HCT116 (cell line): ENCODE measurements at regions not wholly inside any gene's neighbourhood (a gene's known extent, or its start where the extent isn't known, plus 50 kb on each side); places are given as distances from the start of the nearest gene placed in this dataset.

Experiments
- EZH2 ChIP-seq: fragments of 200-600 bp; sonication (generic); IDR thresholded peaks from 2 replicates; pipeline ENCODE4 v1.6.1; 2017; ENCODE audit warnings: antibody characterized with exemption, mixed run types
- JUND ChIP-seq: IDR thresholded peaks from 2 replicates; pipeline ENCODE4 v1.6.1; 2012
- POLR2A ChIP-seq: IDR thresholded peaks from 2 replicates; pipeline ENCODE4 v1.7.0; 2011; ENCODE audit warnings: borderline replicate concordance; ENCODE audit not compliant: insufficient read depth, insufficient read length; ENCODE audit errors: extremely low read depth
- POLR2AphosphoS5 ChIP-seq: IDR thresholded peaks from 2 replicates; pipeline ENCODE4 v1.6.1; 2011; ENCODE audit warnings: mild to moderate bottlenecking, low read depth, low read length, moderate library complexity
- RAD21 ChIP-seq: IDR thresholded peaks from 2 replicates; pipeline ENCODE4 v1.6.1; 2012; ENCODE audit warnings: low read depth, mild to moderate bottlenecking
- SRF ChIP-seq: IDR thresholded peaks from 2 replicates; pipeline ENCODE4 v1.6.1; 2012; ENCODE audit warnings: low read depth
- TCF7L2 ChIP-seq: IDR thresholded peaks from 2 replicates; pipeline ENCODE4 v1.7.0; 2011; ENCODE audit warnings: borderline replicate concordance, inconsistent platforms; ENCODE audit not compliant: insufficient read depth, insufficient read length; ENCODE audit errors: extremely low read depth
- YY1 ChIP-seq: IDR thresholded peaks from 2 replicates; pipeline ENCODE4 v1.6.1; 2011; ENCODE audit warnings: low read length, low read depth, moderate library complexity, mild to moderate bottlenecking; ENCODE audit not compliant: insufficient replicate concordance; ENCODE audit errors: extremely low read depth
- TF ChIP-seq, protein P1 (sequence below), 3 experiments: fragments of 200-600 bp in 1 of 3; sonication (generic) in 1 of 3; IDR thresholded peaks in 2 of 3; conservative IDR thresholded peaks in 1 of 3; 2 replicates each; pipeline ENCODE4 v1.5.1; 2012 to 2017; ENCODE audit warnings: low read depth in 2 of 3, low read length in 2 of 3, antibody characterized with exemption in 1 of 3, borderline replicate concordance in 1 of 3, control low read depth in 1 of 3, mild to moderate bottlenecking in 1 of 3, mixed read lengths in 1 of 3, mixed run types in 1 of 3, moderate library complexity in 1 of 3; ENCODE audit not compliant: insufficient read depth in 1 of 3
- TF ChIP-seq, protein P2 (sequence below): IDR thresholded peaks from 2 replicates; pipeline ENCODE4 v1.6.1; 2012

DNA sequence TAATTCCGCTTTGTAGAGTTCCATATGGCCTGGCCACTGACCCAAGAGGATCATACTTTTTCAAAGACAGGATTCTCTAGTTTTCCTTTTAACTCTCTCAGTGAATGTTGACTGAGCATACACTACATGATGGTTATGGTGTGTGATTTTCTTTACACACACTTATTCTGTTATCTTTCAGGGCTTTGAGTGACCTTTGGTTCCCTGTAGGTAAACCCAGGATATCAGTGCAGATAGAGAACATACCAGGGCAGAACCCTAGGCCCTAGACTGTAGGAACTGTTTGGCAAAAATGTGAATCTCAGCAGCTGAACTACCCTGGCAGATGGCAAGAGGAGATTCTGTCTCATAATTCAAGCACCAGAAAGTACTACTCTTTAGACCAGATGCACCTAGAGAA lies 159.6 kb downstream of the KCNA5 start:
- TF ChIP-seq YY1: no peak
- no peak for TF ChIP-seq POLR2AphosphoS5
- no peak for TF ChIP-seq EZH2
- TF ChIP-seq JUND: no peak
- TF ChIP-seq POLR2A: no peak
- TF ChIP-seq, protein P1, sequence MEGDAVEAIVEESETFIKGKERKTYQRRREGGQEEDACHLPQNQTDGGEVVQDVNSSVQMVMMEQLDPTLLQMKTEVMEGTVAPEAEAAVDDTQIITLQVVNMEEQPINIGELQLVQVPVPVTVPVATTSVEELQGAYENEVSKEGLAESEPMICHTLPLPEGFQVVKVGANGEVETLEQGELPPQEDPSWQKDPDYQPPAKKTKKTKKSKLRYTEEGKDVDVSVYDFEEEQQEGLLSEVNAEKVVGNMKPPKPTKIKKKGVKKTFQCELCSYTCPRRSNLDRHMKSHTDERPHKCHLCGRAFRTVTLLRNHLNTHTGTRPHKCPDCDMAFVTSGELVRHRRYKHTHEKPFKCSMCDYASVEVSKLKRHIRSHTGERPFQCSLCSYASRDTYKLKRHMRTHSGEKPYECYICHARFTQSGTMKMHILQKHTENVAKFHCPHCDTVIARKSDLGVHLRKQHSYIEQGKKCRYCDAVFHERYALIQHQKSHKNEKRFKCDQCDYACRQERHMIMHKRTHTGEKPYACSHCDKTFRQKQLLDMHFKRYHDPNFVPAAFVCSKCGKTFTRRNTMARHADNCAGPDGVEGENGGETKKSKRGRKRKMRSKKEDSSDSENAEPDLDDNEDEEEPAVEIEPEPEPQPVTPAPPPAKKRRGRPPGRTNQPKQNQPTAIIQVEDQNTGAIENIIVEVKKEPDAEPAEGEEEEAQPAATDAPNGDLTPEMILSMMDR (IDR thresholded peaks at IDR 0.05 in 2 of 3, conservative IDR thresholded peaks at IDR 0.05 in 1 of 3; ENCODE audit: borderline replicate concordance in 1 of 3, insufficient read depth in 1 of 3, low read depth in 2 of 3, low read length in 2 of 3): no peak
- no peak for TF ChIP-seq RAD21
- TF ChIP-seq, protein P2, sequence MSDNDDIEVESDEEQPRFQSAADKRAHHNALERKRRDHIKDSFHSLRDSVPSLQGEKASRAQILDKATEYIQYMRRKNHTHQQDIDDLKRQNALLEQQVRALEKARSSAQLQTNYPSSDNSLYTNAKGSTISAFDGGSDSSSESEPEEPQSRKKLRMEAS: no peak
- no peak for TF ChIP-seq TCF7L2
- TF ChIP-seq SRF: no peak
